Neuronal stem cell (in vitro differentiated cells): ENCODE measurements at regions not wholly inside any gene's neighbourhood (a gene's known extent, or its start where the extent isn't known, plus 50 kb on each side); places are given as distances from the start of the nearest gene placed in this dataset.
A peak's percentile ranks its signal among the peaks of the same experiment; 100 is the strongest.

Experiments
- DNase-seq: peaks from one replicate; pipeline ENCODE4 v3.0.0-alpha.2; 2013; ENCODE audit warnings: low spot score
- H2AFZ ChIP-seq: one replicate; pipeline ENCODE4 v1.6.1; 2013; ENCODE audit warnings: mild to moderate bottlenecking, low read length, inconsistent platforms
- H2AK5ac ChIP-seq: 2 replicates; pipeline ENCODE4 v1.6.1; 2013; ENCODE audit warnings: low read depth, mild to moderate bottlenecking, inconsistent platforms, low read length, moderate library complexity, mixed read lengths
- H2BK120ac ChIP-seq: 2 replicates; pipeline ENCODE4 v1.6.1; 2013; ENCODE audit warnings: low read depth, mild to moderate bottlenecking, inconsistent platforms, low read length, moderate library complexity, mixed read lengths
- H2BK12ac ChIP-seq: one replicate; pipeline ENCODE4 v1.6.1; 2013; ENCODE audit warnings: low read length, inconsistent platforms
- H2BK15ac ChIP-seq: 2 replicates; pipeline ENCODE4 v1.6.1; 2013; ENCODE audit warnings: mild to moderate bottlenecking, low read length, inconsistent platforms, mixed read lengths
- H2BK5ac ChIP-seq: one replicate; pipeline ENCODE4 v1.6.1; 2013; ENCODE audit warnings: inconsistent platforms, mild to moderate bottlenecking, low read length, moderate library complexity
- H3K14ac ChIP-seq: one replicate; pipeline ENCODE4 v1.6.1; 2013; ENCODE audit warnings: low read length, inconsistent platforms
- H3K18ac ChIP-seq: 2 replicates; pipeline ENCODE4 v1.6.1; 2013; ENCODE audit warnings: low read length, inconsistent platforms
- H3K23ac ChIP-seq: 2 replicates; pipeline ENCODE4 v1.6.1; 2013; ENCODE audit warnings: low read depth, mild to moderate bottlenecking, mixed read lengths, low read length, inconsistent platforms; ENCODE audit not compliant: poor library complexity
- H3K27ac ChIP-seq: replicated peaks from 3 replicates; pipeline ENCODE4 v1.5.1; 2013; ENCODE audit warnings: low read length, inconsistent platforms
- H3K27me3 ChIP-seq, 3 experiments: 2 replicates each; pipeline ENCODE4 v1.6.1; 2013; ENCODE audit warnings: low read length in 3 of 3, mild to moderate bottlenecking in 2 of 3, inconsistent platforms in 1 of 3, low read depth in 1 of 3, mixed read lengths in 1 of 3, moderate library complexity in 1 of 3; ENCODE audit not compliant: control insufficient read depth in 3 of 3, insufficient read depth in 3 of 3
- H3K36me3 ChIP-seq, 2 donors: replicated peaks in 1 of 2; 2 replicates each; pipeline ENCODE4 v1.6.1; 2013; ENCODE audit warnings: low read length in 2 of 2; ENCODE audit not compliant: control insufficient read depth in 2 of 2, insufficient read depth in 2 of 2
- H3K4ac ChIP-seq: 2 replicates; pipeline ENCODE4 v1.6.1; 2013; ENCODE audit warnings: inconsistent platforms, mild to moderate bottlenecking, low read length, moderate library complexity
- H3K4me1 ChIP-seq, 2 donors: 1 replicate in 1 of 2; 2 replicates in 1 of 2; pipeline ENCODE4 v1.6.1; 2013; ENCODE audit warnings: low read length in 2 of 2, low read depth in 1 of 2; ENCODE audit not compliant: control insufficient read depth in 2 of 2, insufficient read depth in 1 of 2
- H3K4me2 ChIP-seq: one replicate; pipeline ENCODE4 v1.6.1; 2013; ENCODE audit warnings: mild to moderate bottlenecking, low read length, inconsistent platforms; ENCODE audit not compliant: insufficient read depth, poor library complexity, severe bottlenecking
- H3K4me3 ChIP-seq, 2 donors: 2 replicates each; pipeline ENCODE4 v1.5.1; 2013; ENCODE audit warnings: low read length in 2 of 2, mild to moderate bottlenecking in 2 of 2, inconsistent platforms in 1 of 2, moderate library complexity in 1 of 2
- H3K79me1 ChIP-seq: one replicate; pipeline ENCODE4 v1.6.1; 2013; ENCODE audit warnings: low read depth, mild to moderate bottlenecking, inconsistent platforms, low read length, moderate library complexity
- H3K9ac ChIP-seq: one replicate; pipeline ENCODE4 v1.6.1; 2013; ENCODE audit warnings: mild to moderate bottlenecking, low read depth, low read length, inconsistent platforms; ENCODE audit not compliant: poor library complexity
- H3K9me3 ChIP-seq, 2 donors: replicated peaks in 1 of 2; 2 replicates each; pipeline versions ENCODE3 to v1.6.1; 2013; ENCODE audit warnings: low read length in 2 of 2, mild to moderate bottlenecking in 2 of 2, inconsistent platforms in 1 of 2, low read depth in 1 of 2, mixed read lengths in 1 of 2, moderate library complexity in 1 of 2; ENCODE audit not compliant: control insufficient read depth in 2 of 2, insufficient read depth in 1 of 2
- H4K8ac ChIP-seq: one replicate; pipeline ENCODE4 v1.6.1; 2013; ENCODE audit warnings: low read depth, mild to moderate bottlenecking, inconsistent platforms, low read length, moderate library complexity
- H4K91ac ChIP-seq: one replicate; pipeline ENCODE4 v1.6.1; 2013; ENCODE audit warnings: low read length, low read depth, mild to moderate bottlenecking, inconsistent platforms; ENCODE audit not compliant: poor library complexity
- WGBS, 2 donors: extraction: QIAGEN DNeasy Blood & Tissue Kit; methylation state at CpG; one replicate each; pipeline ENCODE4 v1.1.7; 2013; ENCODE audit warnings: missing lambda C conversion rate in 2 of 2, mixed read lengths in 1 of 2; ENCODE audit not compliant: insufficient read length in 2 of 2, insufficient replicate concordance in 1 of 2; ENCODE audit errors: extremely low coverage in 2 of 2; 5-methylcytosine and 5-hydroxymethylcytosine counted together

DNA sequence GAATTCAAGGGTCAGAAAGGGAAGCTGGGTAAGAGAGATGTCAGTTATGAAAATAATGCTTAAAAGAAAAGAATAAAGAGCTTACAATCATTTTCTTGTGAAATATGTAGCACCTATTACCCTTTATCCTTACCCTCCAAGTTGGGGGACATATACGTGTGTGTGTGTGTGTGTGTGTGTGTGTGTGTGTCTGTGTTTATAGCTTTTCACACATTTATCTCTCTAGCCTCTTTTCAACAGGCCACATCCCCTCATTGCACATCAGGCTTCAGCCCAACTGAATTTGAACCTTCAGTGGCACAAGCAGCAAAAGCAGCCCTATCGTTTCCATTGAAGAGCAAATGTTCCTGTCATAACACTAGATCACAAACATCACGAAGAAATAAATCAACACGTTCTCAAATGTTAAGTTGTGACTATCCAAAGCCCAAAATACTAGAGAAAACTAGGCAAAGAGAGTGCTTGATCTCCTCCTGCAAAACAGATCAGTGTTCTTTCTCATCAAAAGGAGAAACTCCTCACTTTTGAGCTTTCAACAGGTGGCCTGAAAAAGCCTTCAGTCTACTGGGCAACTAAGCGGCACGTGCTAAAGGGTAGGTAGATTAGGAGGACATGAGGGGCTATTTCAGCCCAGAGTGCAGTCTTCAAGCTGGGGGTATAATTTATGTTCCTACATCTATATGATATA is 416.4 kb downstream of the EFNA5 start:
- Histone ChIP-seq H4K91ac (no peak overlapping the region), H2AFZ (no peak overlapping the region), H3K36me3 (no peaks in the 10 kb centered on the region), H3K18ac (no peak overlapping the region), H3K79me1 (no peaks in the 10 kb centered on the region), H3K9ac (no peak overlapping the region), H3K9me3 (no peaks in the 10 kb centered on the region), H3K4me3 (no peak overlapping the region), H2BK5ac (no peak overlapping the region), H3K14ac (no peak overlapping the region), H3K4ac (no peak overlapping the region), H2AK5ac (no peak overlapping the region), H4K8ac (no peak overlapping the region), H3K27me3 (no peaks in the 10 kb centered on the region), H2BK12ac (no peak overlapping the region), H3K27ac (no peak overlapping the region), H2BK15ac (no peak overlapping the region), H3K4me1 (peaks cover 2 to 3% of the 10 kb centered on the region in 2 donors), H3K4me2 (no peak overlapping the region), H3K23ac (no peak overlapping the region), H2BK120ac (no peak overlapping the region)
- WGBS, 2 donors = no CpG with 5 or more reads among the region's 6 CpGs
- DNase-seq = no peak

DNA sequence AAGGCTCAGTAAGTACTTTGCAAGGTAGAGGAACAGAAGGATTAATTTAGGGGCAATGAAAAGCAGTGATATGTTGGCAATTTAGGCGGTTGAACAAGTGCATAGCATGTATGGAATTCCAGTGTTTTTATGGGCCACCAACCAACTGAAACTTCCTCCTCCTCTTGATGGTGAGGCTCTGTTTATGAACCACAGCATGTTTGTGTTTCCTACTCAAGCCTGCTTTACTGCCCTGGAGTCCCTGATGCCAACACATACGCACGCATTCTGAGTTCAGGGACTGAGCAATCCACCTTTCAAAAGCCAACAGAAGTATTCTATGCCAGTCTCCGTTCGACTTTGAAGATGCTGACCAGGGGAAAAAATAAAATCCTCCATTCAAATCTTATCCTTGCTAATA is 417.5 kb downstream of the EFNA5 start:
- H3K4me2 ChIP-seq = no peak overlapping the region
- WGBS, 2 donors = no CpG with 5 or more reads among the region's 5 CpGs
- no peaks in the 10 kb centered on the region for H3K27me3 ChIP-seq
- H3K9me3 ChIP-seq = no peaks in the 10 kb centered on the region
- no peak overlapping the region for H3K14ac ChIP-seq
- H3K79me1 ChIP-seq = no peaks in the 10 kb centered on the region
- no peak overlapping the region for H3K23ac ChIP-seq
- no peak overlapping the region for H2BK12ac ChIP-seq
- H2BK5ac ChIP-seq = no peak overlapping the region
- no peak for DNase-seq
- H4K91ac ChIP-seq = no peak overlapping the region
- H3K4me1 ChIP-seq = peaks cover 2 to 3% of the 10 kb centered on the region in 2 donors
- no peak overlapping the region for H3K4ac ChIP-seq
- no peak overlapping the region for H2BK15ac ChIP-seq
- H3K4me3 ChIP-seq = no peak overlapping the region
- no peak overlapping the region for H4K8ac ChIP-seq
- H3K27ac ChIP-seq = no peak overlapping the region
- H3K36me3 ChIP-seq = no peaks in the 10 kb centered on the region
- no peak overlapping the region for H2AK5ac ChIP-seq
- H3K9ac ChIP-seq = no peak overlapping the region
- H2AFZ ChIP-seq = no peak overlapping the region
- H3K18ac ChIP-seq = no peak overlapping the region
- no peak overlapping the region for H2BK120ac ChIP-seq

DNA sequence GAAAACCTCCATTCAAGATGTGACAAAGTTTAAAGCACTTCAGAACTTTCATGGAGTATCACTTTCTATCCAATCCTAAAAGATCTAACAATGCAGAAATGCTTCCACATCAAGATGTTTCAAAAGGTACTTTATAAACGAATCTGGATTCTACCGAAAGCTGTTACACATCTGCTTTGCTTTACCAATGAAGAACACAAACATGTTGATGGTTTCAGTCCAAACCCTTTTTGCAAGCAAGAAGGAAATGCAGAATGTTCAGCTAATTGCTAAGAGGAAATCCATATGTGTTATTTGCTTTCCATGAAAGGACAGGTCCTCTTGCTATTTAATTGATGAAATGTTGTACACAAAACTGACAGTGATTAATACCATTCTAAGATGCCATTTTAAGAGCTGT is 419.6 kb downstream of the EFNA5 start:
- H4K8ac ChIP-seq = no peak overlapping the region
- no peak overlapping the region for H3K27ac ChIP-seq
- H3K36me3 ChIP-seq = no peaks in the 10 kb centered on the region
- no peak overlapping the region for H2BK5ac ChIP-seq
- peaks cover 2 to 3% of the 10 kb centered on the region in 2 donors for H3K4me1 ChIP-seq
- no CpG with 5 or more reads among the region's 2 CpGs for WGBS, 2 donors
- H2BK120ac ChIP-seq = no peak overlapping the region
- H3K9ac ChIP-seq = no peak overlapping the region
- H3K79me1 ChIP-seq = no peaks in the 10 kb centered on the region
- H3K23ac ChIP-seq = no peak overlapping the region
- no peak overlapping the region for H3K4me3 ChIP-seq
- no peak overlapping the region for H3K4me2 ChIP-seq
- no peak overlapping the region for H4K91ac ChIP-seq
- no peak overlapping the region for H3K14ac ChIP-seq
- H3K9me3 ChIP-seq = no peaks in the 10 kb centered on the region
- no peak overlapping the region for H3K4ac ChIP-seq
- no peaks in the 10 kb centered on the region for H3K27me3 ChIP-seq
- no peak overlapping the region for H2BK12ac ChIP-seq
- H2AFZ ChIP-seq = no peak overlapping the region
- H3K18ac ChIP-seq = no peak overlapping the region
- DNase-seq = no peak
- no peak overlapping the region for H2AK5ac ChIP-seq
- H2BK15ac ChIP-seq = no peak overlapping the region

- H2BK5ac ChIP-seq = no peak overlapping the region
- no peaks in the 10 kb centered on the region for H3K27me3 ChIP-seq
- H2BK120ac ChIP-seq = no peak overlapping the region
- H2AFZ ChIP-seq = no peak overlapping the region
- H3K4me3 ChIP-seq = no peak overlapping the region
- H3K4me2 ChIP-seq = no peak overlapping the region
- H3K9ac ChIP-seq = no peak overlapping the region
- H3K79me1 ChIP-seq = no peaks in the 10 kb centered on the region
- no peak overlapping the region for H3K27ac ChIP-seq
- no peaks in the 10 kb centered on the region for H3K9me3 ChIP-seq
- H3K36me3 ChIP-seq = no peaks in the 10 kb centered on the region
- H2AK5ac ChIP-seq = no peak overlapping the region
- H3K14ac ChIP-seq = no peak overlapping the region
- H4K91ac ChIP-seq = no peak overlapping the region
- whole genome bisulfite sequencing, 2 donors = no CpG with 5 or more reads among the region's 10 CpGs
- peak; percentile 48 for DNase-seq
- H4K8ac ChIP-seq = no peak overlapping the region
- no peak overlapping the region for H3K23ac ChIP-seq
- no peak overlapping the region for H2BK12ac ChIP-seq
- no peak overlapping the region for H3K4ac ChIP-seq
- no peak overlapping the region for H3K18ac ChIP-seq
- no peak overlapping the region for H2BK15ac ChIP-seq
- peaks cover 2 to 8% of the 10 kb centered on the region in 2 donors for H3K4me1 ChIP-seq
Measured at GRCh38 chr5:107248066-107248695, 422.6 kb downstream of the EFNA5 start.
